HFFc6 (cell line): ENCODE measurements at regions not wholly inside any gene's neighbourhood (a gene's known extent, or its start where the extent isn't known, plus 50 kb on each side); places are given as distances from the start of the nearest gene placed in this dataset.

Experiments
- DNase-seq: peaks from one replicate; pipeline ENCODE4 v3.0.0-alpha.2; 2018
- H3K27ac Mint-ChIP-seq: 2 replicates; pipeline ENCODE4 v1.8.0; 2020; ENCODE audit warnings: mild to moderate bottlenecking, mixed read lengths
- H3K27me3 Mint-ChIP-seq: 2 replicates; pipeline ENCODE4 v1.8.0; 2021; ENCODE audit warnings: mild to moderate bottlenecking, moderate library complexity, mixed read lengths; ENCODE audit not compliant: insufficient read depth
- H3K36me3 Mint-ChIP-seq: 2 replicates; pipeline ENCODE4 v1.8.0; 2021; ENCODE audit warnings: low read depth, mixed read lengths
- H3K4me1 Mint-ChIP-seq: 2 replicates; pipeline ENCODE4 v1.8.0; 2020; ENCODE audit warnings: low read depth, mixed read lengths
- H3K4me3 Mint-ChIP-seq: 2 replicates; pipeline ENCODE4 v1.8.0; 2020; ENCODE audit warnings: mild to moderate bottlenecking, moderate library complexity, mixed read lengths
- H3K9me3 Mint-ChIP-seq: 2 replicates; pipeline ENCODE4 v1.8.0; 2020; ENCODE audit warnings: mild to moderate bottlenecking, mixed read lengths
- TF ChIP-seq, protein P1 (sequence below): fragments of 200-600 bp; sonication (generic); IDR thresholded peaks from 2 replicates; pipeline ENCODE4 v1.5.0; 2021; ENCODE audit warnings: antibody characterized with exemption, mild to moderate bottlenecking

- no peaks in the 10 kb centered on the region for H3K9me3 Mint-ChIP-seq
- no peaks in the 10 kb centered on the region for H3K36me3 Mint-ChIP-seq
- no peak overlapping the region for H3K4me3 Mint-ChIP-seq
- H3K27ac Mint-ChIP-seq: no peak overlapping the region
- DNase-seq: no peak
- H3K4me1 Mint-ChIP-seq: peaks cover 5% of the 10 kb centered on the region; the same call in 1 of the 2 replicates
- TF ChIP-seq, protein P1, sequence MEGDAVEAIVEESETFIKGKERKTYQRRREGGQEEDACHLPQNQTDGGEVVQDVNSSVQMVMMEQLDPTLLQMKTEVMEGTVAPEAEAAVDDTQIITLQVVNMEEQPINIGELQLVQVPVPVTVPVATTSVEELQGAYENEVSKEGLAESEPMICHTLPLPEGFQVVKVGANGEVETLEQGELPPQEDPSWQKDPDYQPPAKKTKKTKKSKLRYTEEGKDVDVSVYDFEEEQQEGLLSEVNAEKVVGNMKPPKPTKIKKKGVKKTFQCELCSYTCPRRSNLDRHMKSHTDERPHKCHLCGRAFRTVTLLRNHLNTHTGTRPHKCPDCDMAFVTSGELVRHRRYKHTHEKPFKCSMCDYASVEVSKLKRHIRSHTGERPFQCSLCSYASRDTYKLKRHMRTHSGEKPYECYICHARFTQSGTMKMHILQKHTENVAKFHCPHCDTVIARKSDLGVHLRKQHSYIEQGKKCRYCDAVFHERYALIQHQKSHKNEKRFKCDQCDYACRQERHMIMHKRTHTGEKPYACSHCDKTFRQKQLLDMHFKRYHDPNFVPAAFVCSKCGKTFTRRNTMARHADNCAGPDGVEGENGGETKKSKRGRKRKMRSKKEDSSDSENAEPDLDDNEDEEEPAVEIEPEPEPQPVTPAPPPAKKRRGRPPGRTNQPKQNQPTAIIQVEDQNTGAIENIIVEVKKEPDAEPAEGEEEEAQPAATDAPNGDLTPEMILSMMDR: no peak
- peaks cover 17% of the 10 kb centered on the region for H3K27me3 Mint-ChIP-seq
Measured at GRCh38 chr3:72328755-72329277, 519.4 kb downstream of the SHQ1 start.

GRCh38 chr3:72327008-72327407, 521.2 kb downstream of the SHQ1 start:
- H3K27ac Mint-ChIP-seq: no peak overlapping the region
- no peaks in the 10 kb centered on the region for H3K9me3 Mint-ChIP-seq
- H3K4me3 Mint-ChIP-seq: no peak overlapping the region
- peaks cover 11% of the 10 kb centered on the region for H3K27me3 Mint-ChIP-seq
- H3K36me3 Mint-ChIP-seq: no peaks in the 10 kb centered on the region
- DNase-seq: no peak
- peaks cover 5% of the 10 kb centered on the region; the same call in 1 of the 2 replicates for H3K4me1 Mint-ChIP-seq
- TF ChIP-seq, protein P1: no peak

- peaks cover 5% of the 10 kb centered on the region for H3K4me1 Mint-ChIP-seq
- DNase-seq: no peak
- no peaks in the 10 kb centered on the region for H3K36me3 Mint-ChIP-seq
- H3K4me3 Mint-ChIP-seq: no peak overlapping the region
- H3K27me3 Mint-ChIP-seq: peaks cover 6% of the 10 kb centered on the region
- H3K27ac Mint-ChIP-seq: no peak overlapping the region
- TF ChIP-seq, protein P1: no peak
- H3K9me3 Mint-ChIP-seq: no peaks in the 10 kb centered on the region
Measured at GRCh38 chr3:72324253-72324811, 523.9 kb downstream of the SHQ1 start.

- no peaks in the 10 kb centered on the region for H3K9me3 Mint-ChIP-seq
- TF ChIP-seq, protein P1: no peak
- H3K4me3 Mint-ChIP-seq: no peak overlapping the region
- H3K27me3 Mint-ChIP-seq: peaks cover 4% of the 10 kb centered on the region; the same call in 1 of the 2 replicates
- DNase-seq: no peak
- H3K36me3 Mint-ChIP-seq: no peaks in the 10 kb centered on the region
- peaks cover 9% of the 10 kb centered on the region for H3K4me1 Mint-ChIP-seq
- H3K27ac Mint-ChIP-seq: no peak overlapping the region
Measured at GRCh38 chr3:72323773-72324172, 524.5 kb downstream of the SHQ1 start.

DNA sequence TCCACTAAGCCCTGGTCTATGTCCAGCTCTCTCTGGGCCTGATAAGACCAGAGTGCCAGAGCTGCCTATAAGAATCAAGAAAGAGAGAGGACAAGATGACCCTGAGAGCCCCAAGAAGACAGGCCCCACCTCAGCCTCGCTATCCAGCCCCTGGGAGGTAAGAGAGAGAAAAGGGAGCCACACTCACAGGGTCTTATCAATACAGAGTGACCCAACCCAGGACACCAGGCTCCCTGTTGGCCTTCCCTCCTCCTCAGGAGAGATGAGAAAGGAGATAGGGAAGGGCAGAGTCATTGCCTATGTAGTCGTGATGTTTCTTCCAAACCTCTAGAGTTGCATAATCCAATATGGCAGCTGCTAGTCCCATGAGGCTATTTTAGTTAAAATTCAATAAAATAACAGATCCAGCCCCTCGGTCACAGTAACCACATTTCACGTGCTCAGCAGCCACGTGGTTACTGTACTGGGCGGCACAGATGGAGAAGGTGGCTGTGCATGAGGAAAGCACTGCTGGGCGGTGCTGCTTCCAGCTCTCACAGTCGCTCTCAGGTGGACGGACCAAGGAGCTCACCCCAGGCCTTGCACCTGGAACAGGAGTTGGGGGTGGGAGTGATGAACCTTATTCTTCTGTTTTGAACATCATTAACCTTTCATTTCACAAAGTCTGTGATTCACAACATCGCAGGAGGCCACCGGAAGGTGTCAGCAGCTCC, 525.8 kb downstream of the SHQ1 start:
- H3K4me1 Mint-ChIP-seq: peaks cover 22% of the 10 kb centered on the region
- TF ChIP-seq, protein P1: no peak
- no peak overlapping the region for H3K4me3 Mint-ChIP-seq

More for the DNA sequence above, 525.8 kb downstream of the SHQ1 start:
- no peak for DNase-seq
- H3K36me3 Mint-ChIP-seq: no peaks in the 10 kb centered on the region
- no peaks in the 10 kb centered on the region; the same call in 1 of the 2 replicates for H3K27me3 Mint-ChIP-seq
- H3K9me3 Mint-ChIP-seq: no peaks in the 10 kb centered on the region
- H3K27ac Mint-ChIP-seq: no peak overlapping the region
